WTC11 (cell line): ENCODE measurements at regions not wholly inside any gene's neighbourhood (a gene's known extent, or its start where the extent isn't known, plus 50 kb on each side); places are given as distances from the start of the nearest gene placed in this dataset.

ENCODE experiments used
- ATAC-seq: fragments of 200-7000 bp; cut with Tn5 transposase; 2 replicates; pipeline ENCODE4 v1.10.0; 2021; ENCODE audit warnings: mild to moderate bottlenecking, moderate library complexity
- CTCF ChIA-PET: fragments of 300-600 bp; sonication (Branson Sonifier 250); formaldehyde crosslinking; loops from one replicate; lab custom pipeline; 2021; ENCODE audit warnings: antibody characterized with exemption; lab: Charles Lee
- POLR2A ChIA-PET: fragments of 350-600 bp; sonication (Branson Sonifier 250); formaldehyde crosslinking; loops from one replicate; lab custom pipeline; 2021; ENCODE audit warnings: antibody characterized with exemption; lab: Charles Lee
- DNase-seq: peaks from one replicate; pipeline ENCODE4 v3.0.0; 2021; ENCODE audit warnings: low spot score
- H3K27ac Mint-ChIP-seq: 2 replicates; pipeline ENCODE4 v1.8.0; 2021; ENCODE audit warnings: mixed read lengths
- H3K27me3 Mint-ChIP-seq: 2 replicates; pipeline ENCODE4 v1.8.0; 2021; ENCODE audit warnings: low read depth, mild to moderate bottlenecking, moderate library complexity, mixed read lengths
- H3K36me3 Mint-ChIP-seq: 2 replicates; pipeline ENCODE4 v1.8.0; 2021; ENCODE audit warnings: mixed read lengths
- H3K4me1 Mint-ChIP-seq: 2 replicates; pipeline ENCODE4 v1.8.0; 2022; ENCODE audit warnings: mixed read lengths
- H3K4me3 Mint-ChIP-seq: 2 replicates; pipeline ENCODE4 v1.8.0; 2021; ENCODE audit warnings: mild to moderate bottlenecking, moderate library complexity, mixed read lengths
- H3K9me3 Mint-ChIP-seq: 2 replicates; pipeline ENCODE4 v1.8.0; 2021; ENCODE audit warnings: mixed read lengths
- CREB1 ChIP-seq: sonication (generic); formaldehyde crosslinking; IDR thresholded peaks from 2 replicates; pipeline ENCODE4 v1.8.0; 2023; ENCODE audit warnings: mild to moderate bottlenecking, missing genetic modification reagents
- ESRRA ChIP-seq: sonication (generic); formaldehyde crosslinking; IDR thresholded peaks from 2 replicates; pipeline ENCODE4 v1.8.1; 2022; ENCODE audit warnings: mild to moderate bottlenecking, missing genetic modification reagents, borderline replicate concordance
- ETV6 ChIP-seq: sonication (generic); formaldehyde crosslinking; IDR thresholded peaks from 2 replicates; pipeline ENCODE4 v1.8.1; 2022; ENCODE audit warnings: mild to moderate bottlenecking, missing genetic modification reagents
- HMGA2 ChIP-seq: fragments of 250-450 bp; sonication (Bioruptor Pico); IDR thresholded peaks from 2 replicates; pipeline ENCODE4 v1.4.0; 2021; ENCODE audit warnings: mild to moderate bottlenecking, moderate library complexity
- IRF2 ChIP-seq: sonication (generic); formaldehyde crosslinking; IDR thresholded peaks from 2 replicates; pipeline ENCODE4 v1.8.0; 2022; ENCODE audit warnings: low read depth, missing genetic modification reagents, borderline replicate concordance
- JAZF1 ChIP-seq: fragments of 250-450 bp; sonication (Bioruptor Pico); IDR thresholded peaks from 2 replicates; pipeline ENCODE4 v1.9.0; 2021; ENCODE audit warnings: moderate library complexity, mild to moderate bottlenecking, inconsistent platforms
- NFE2L1 ChIP-seq: sonication (generic); formaldehyde crosslinking; IDR thresholded peaks from 2 replicates; pipeline ENCODE4 v1.8.1; 2023; ENCODE audit warnings: missing genetic modification reagents
- NR1H2 ChIP-seq: sonication (generic); formaldehyde crosslinking; IDR thresholded peaks from 2 replicates; pipeline ENCODE4 v1.9.0; 2021; ENCODE audit warnings: mild to moderate bottlenecking, moderate library complexity, missing genetic modification reagents
- SMAD4 ChIP-seq: sonication (generic); formaldehyde crosslinking; IDR thresholded peaks from 2 replicates; pipeline ENCODE4 v1.8.0; 2022; ENCODE audit warnings: mild to moderate bottlenecking, missing genetic modification reagents
- SOX15 ChIP-seq: fragments of 250-450 bp; sonication (Bioruptor Pico); IDR thresholded peaks from 2 replicates; pipeline ENCODE4 v1.9.0; 2021; ENCODE audit warnings: mild to moderate bottlenecking
- TCF7 ChIP-seq: sonication (generic); formaldehyde crosslinking; IDR thresholded peaks from 2 replicates; pipeline ENCODE4 v1.8.0; 2022; ENCODE audit warnings: mild to moderate bottlenecking, low read depth, missing genetic modification reagents, moderate library complexity
- ZNF232 ChIP-seq: sonication (generic); formaldehyde crosslinking; IDR thresholded peaks from 2 replicates; pipeline ENCODE4 v1.8.0; 2022; ENCODE audit warnings: mild to moderate bottlenecking, missing genetic modification reagents
- ZNF317 ChIP-seq: sonication (generic); formaldehyde crosslinking; IDR thresholded peaks from 2 replicates; pipeline ENCODE4 v1.8.1; 2023; ENCODE audit warnings: low read depth, mild to moderate bottlenecking, moderate library complexity, missing genetic modification reagents, borderline replicate concordance
- ZNF416 ChIP-seq: fragments of 250-450 bp; sonication (Bioruptor Pico); IDR thresholded peaks from 2 replicates; pipeline ENCODE4 v1.9.0; 2021; ENCODE audit warnings: mild to moderate bottlenecking, inconsistent platforms
- TF ChIP-seq, protein P1 (sequence below): fragments of 250-450 bp; sonication (Bioruptor Pico); IDR thresholded peaks from 2 replicates; pipeline ENCODE4 v1.8.0; 2021; ENCODE audit warnings: mild to moderate bottlenecking
- TF ChIP-seq, protein P2 (sequence below): sonication (generic); formaldehyde crosslinking; IDR thresholded peaks from 2 replicates; pipeline ENCODE4 v1.8.0; 2022; ENCODE audit warnings: mild to moderate bottlenecking, missing genetic modification reagents
- TF ChIP-seq, protein P3 (sequence below): sonication (generic); formaldehyde crosslinking; IDR thresholded peaks from 2 replicates; pipeline ENCODE4 v1.8.0; 2023; ENCODE audit warnings: mild to moderate bottlenecking, missing genetic modification reagents
- TF ChIP-seq, protein P4 (sequence below): sonication (generic); formaldehyde crosslinking; IDR thresholded peaks from 2 replicates; pipeline ENCODE4 v1.8.0; 2023; ENCODE audit warnings: missing genetic modification reagents
- TF ChIP-seq, protein P5 (sequence below): fragments of 250-450 bp; sonication (Bioruptor Pico); conservative IDR thresholded peaks from 2 replicates; pipeline ENCODE4 v1.9.0; 2021; ENCODE audit warnings: mild to moderate bottlenecking
- TF ChIP-seq, protein P6 (sequence below): fragments of 200-600 bp; IDR thresholded peaks from 2 replicates; pipeline ENCODE4 v1.8.0; 2022; ENCODE audit warnings: antibody characterized with exemption

DNA sequence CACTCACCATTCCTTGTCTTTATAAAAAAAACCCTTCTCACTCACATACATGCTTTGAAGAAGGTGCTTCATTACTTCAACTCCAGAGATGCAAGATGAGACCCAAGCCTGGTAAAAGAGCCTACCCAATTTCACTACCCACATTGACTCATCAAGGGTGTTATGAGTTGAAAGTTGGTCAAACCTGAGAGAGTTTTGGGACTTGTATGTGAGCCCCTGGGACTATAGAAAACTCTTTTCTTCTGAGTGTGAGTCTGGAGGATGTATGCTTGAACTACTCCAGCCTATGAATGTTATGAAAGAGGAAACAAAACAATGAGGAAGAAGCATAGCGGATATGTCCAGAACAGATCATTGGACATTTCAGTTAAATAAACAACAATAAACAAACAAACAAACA is 106.5 kb upstream of the SATB1 start:
- CTCF ChIA-PET = no interaction called here
- Mint-ChIP-seq H3K4me3 (no peak overlapping the region), H3K27me3 (no peaks in the 10 kb centered on the region), H3K36me3 (no peaks in the 10 kb centered on the region), H3K9me3 (no peaks in the 10 kb centered on the region), H3K4me1 (peaks cover 4% of the 10 kb centered on the region), H3K27ac (no peak overlapping the region)
- POLR2A ChIA-PET = no interaction called here
- ATAC-seq (no peak), DNase-seq (no peak)
- TF ChIP-seq JAZF1 (CRISPR knock-in tag) (no peak), SOX15 (CRISPR knock-in tag) (no peak), NFE2L1 (CRISPR knock-in tag) (no peak), CREB1 (CRISPR knock-in tag) (no peak), HMGA2 (CRISPR knock-in tag) (no peak), ZNF232 (CRISPR knock-in tag) (no peak), TCF7 (CRISPR knock-in tag) (no peak), SMAD4 (CRISPR knock-in tag) (no peak), IRF2 (CRISPR knock-in tag) (no peak), ETV6 (CRISPR knock-in tag) (no peak), NR1H2 (CRISPR knock-in tag) (no peak), ESRRA (CRISPR knock-in tag) (no peak), ZNF416 (CRISPR knock-in tag) (no peak), ZNF317 (CRISPR knock-in tag) (no peak)
- TF ChIP-seq, protein P1, sequence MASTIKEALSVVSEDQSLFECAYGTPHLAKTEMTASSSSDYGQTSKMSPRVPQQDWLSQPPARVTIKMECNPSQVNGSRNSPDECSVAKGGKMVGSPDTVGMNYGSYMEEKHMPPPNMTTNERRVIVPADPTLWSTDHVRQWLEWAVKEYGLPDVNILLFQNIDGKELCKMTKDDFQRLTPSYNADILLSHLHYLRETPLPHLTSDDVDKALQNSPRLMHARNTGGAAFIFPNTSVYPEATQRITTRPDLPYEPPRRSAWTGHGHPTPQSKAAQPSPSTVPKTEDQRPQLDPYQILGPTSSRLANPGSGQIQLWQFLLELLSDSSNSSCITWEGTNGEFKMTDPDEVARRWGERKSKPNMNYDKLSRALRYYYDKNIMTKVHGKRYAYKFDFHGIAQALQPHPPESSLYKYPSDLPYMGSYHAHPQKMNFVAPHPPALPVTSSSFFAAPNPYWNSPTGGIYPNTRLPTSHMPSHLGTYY (CRISPR knock-in tag) = no peak
- TF ChIP-seq, protein P2, sequence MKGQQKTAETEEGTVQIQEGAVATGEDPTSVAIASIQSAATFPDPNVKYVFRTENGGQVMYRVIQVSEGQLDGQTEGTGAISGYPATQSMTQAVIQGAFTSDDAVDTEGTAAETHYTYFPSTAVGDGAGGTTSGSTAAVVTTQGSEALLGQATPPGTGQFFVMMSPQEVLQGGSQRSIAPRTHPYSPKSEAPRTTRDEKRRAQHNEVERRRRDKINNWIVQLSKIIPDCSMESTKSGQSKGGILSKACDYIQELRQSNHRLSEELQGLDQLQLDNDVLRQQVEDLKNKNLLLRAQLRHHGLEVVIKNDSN (CRISPR knock-in tag) = no peak
- TF ChIP-seq, protein P3, sequence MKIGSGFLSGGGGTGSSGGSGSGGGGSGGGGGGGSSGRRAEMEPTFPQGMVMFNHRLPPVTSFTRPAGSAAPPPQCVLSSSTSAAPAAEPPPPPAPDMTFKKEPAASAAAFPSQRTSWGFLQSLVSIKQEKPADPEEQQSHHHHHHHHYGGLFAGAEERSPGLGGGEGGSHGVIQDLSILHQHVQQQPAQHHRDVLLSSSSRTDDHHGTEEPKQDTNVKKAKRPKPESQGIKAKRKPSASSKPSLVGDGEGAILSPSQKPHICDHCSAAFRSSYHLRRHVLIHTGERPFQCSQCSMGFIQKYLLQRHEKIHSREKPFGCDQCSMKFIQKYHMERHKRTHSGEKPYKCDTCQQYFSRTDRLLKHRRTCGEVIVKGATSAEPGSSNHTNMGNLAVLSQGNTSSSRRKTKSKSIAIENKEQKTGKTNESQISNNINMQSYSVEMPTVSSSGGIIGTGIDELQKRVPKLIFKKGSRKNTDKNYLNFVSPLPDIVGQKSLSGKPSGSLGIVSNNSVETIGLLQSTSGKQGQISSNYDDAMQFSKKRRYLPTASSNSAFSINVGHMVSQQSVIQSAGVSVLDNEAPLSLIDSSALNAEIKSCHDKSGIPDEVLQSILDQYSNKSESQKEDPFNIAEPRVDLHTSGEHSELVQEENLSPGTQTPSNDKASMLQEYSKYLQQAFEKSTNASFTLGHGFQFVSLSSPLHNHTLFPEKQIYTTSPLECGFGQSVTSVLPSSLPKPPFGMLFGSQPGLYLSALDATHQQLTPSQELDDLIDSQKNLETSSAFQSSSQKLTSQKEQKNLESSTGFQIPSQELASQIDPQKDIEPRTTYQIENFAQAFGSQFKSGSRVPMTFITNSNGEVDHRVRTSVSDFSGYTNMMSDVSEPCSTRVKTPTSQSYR (CRISPR knock-in tag) = no peak
- TF ChIP-seq, protein P4, sequence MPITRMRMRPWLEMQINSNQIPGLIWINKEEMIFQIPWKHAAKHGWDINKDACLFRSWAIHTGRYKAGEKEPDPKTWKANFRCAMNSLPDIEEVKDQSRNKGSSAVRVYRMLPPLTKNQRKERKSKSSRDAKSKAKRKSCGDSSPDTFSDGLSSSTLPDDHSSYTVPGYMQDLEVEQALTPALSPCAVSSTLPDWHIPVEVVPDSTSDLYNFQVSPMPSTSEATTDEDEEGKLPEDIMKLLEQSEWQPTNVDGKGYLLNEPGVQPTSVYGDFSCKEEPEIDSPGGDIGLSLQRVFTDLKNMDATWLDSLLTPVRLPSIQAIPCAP (CRISPR knock-in tag) = no peak
- TF ChIP-seq, protein P5, sequence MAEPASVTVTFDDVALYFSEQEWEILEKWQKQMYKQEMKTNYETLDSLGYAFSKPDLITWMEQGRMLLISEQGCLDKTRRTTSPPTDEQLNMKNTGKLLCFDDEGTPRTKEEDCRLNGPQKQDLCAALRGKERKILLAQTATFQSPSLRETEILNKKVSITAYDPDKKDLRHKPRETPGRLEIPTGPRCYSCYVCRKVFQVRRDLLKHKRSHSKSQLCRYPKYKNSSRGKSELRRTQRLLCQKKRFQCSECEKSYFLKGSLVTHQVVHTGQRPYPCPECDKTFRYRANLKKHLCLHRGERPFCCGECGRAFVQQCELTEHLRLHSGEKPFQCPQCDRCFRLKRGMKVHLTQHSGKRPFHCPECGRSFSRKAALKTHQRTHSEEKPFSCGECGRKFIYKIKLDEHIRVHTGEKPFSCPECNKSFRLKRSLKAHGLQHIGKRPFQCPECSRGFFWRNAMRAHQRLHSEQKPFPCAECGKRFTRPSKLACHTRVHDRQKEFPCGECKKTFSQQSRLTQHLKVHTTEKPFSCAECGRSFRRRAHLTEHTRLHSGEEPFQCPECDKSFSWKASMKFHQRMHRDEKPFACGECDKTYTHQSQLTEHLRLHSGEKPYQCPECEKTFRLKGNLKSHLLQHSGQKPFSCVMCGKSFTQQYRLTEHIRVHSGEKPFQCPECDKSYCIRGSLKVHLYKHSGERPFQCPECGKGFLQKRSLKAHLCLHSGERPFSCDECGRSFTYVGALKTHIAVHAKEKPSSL = no peak
- TF ChIP-seq, protein P6, sequence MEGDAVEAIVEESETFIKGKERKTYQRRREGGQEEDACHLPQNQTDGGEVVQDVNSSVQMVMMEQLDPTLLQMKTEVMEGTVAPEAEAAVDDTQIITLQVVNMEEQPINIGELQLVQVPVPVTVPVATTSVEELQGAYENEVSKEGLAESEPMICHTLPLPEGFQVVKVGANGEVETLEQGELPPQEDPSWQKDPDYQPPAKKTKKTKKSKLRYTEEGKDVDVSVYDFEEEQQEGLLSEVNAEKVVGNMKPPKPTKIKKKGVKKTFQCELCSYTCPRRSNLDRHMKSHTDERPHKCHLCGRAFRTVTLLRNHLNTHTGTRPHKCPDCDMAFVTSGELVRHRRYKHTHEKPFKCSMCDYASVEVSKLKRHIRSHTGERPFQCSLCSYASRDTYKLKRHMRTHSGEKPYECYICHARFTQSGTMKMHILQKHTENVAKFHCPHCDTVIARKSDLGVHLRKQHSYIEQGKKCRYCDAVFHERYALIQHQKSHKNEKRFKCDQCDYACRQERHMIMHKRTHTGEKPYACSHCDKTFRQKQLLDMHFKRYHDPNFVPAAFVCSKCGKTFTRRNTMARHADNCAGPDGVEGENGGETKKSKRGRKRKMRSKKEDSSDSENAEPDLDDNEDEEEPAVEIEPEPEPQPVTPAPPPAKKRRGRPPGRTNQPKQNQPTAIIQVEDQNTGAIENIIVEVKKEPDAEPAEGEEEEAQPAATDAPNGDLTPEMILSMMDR = no peak
